ENCODE measurements at regions not wholly inside any gene's neighbourhood (a gene's known extent, or its start where the extent isn't known, plus 50 kb on each side); places are given as distances from the start of the nearest gene placed in this dataset.

GRCh38 chr4:23355258-23355657 lies 534.6 kb downstream of the PPARGC1A start:
- TF ChIP-seq CTCF (IDR thresholded peaks at IDR 0.05; ENCODE audit: borderline replicate concordance, extremely low read depth, low read length, poor library complexity, severe bottlenecking), result no peak
- TF ChIP-seq EZH2 (IDR thresholded peaks at IDR 0.05; ENCODE audit: borderline replicate concordance, low read depth, low read length, severe bottlenecking), result no peak

Measured in DND-41 (cell line).